ENCODE measurements at regions not wholly inside any gene's neighbourhood (a gene's known extent, or its start where the extent isn't known, plus 50 kb on each side); places are given as distances from the start of the nearest gene placed in this dataset.

- no peak overlapping the region for H3K4me3 ChIP-seq (ENCODE audit: insufficient read depth, low read length, poor library complexity, severe bottlenecking)
- H3K4me2 ChIP-seq (ENCODE audit: low read depth, low read length, poor library complexity, severe bottlenecking), result no peak overlapping the region
Observed at GRCh38 chrX:144327495-144327894, 443.6 kb downstream of the UBE2NL start.

GRCh38 chrX:144333429-144333828 lies 449.6 kb downstream of the UBE2NL start:
- H3K27ac ChIP-seq (ENCODE audit: low read depth, low read length), result no peak overlapping the region
- H2AFZ ChIP-seq (ENCODE audit: low read depth, low read length, severe bottlenecking), result no peak overlapping the region
- no peaks in the 10 kb centered on the region for H3F3A ChIP-seq (ENCODE audit: insufficient read depth)
- no peaks in the 10 kb centered on the region for H3K9me3 ChIP-seq (ENCODE audit: insufficient read depth, low read length)
- no peak overlapping the region for H3K9ac ChIP-seq (ENCODE audit: low read length)
- no peak overlapping the region for H3K4me2 ChIP-seq (ENCODE audit: low read depth, low read length, poor library complexity, severe bottlenecking)
- no peaks in the 10 kb centered on the region for H4K20me1 ChIP-seq (ENCODE audit: low read depth, low read length)
- no peaks in the 10 kb centered on the region for H3K79me2 ChIP-seq (ENCODE audit: insufficient read depth, low read length)
- no peak overlapping the region for H3K4me3 ChIP-seq (ENCODE audit: insufficient read depth, low read length, poor library complexity, severe bottlenecking)
- no peaks in the 10 kb centered on the region for H3K27me3 ChIP-seq (ENCODE audit: low read length)
- no peak for TF ChIP-seq CTCF (IDR thresholded peaks at IDR 0.05; ENCODE audit: insufficient read depth, low read length, poor library complexity, severe bottlenecking)
- TF ChIP-seq EZH2phosphoT487 (conservative IDR thresholded peaks at IDR 0.05; ENCODE audit: low read length), result no peak
- H3K36me3 ChIP-seq (ENCODE audit: low read length), result no peaks in the 10 kb centered on the region
- H3K9me2 ChIP-seq (replicated peaks; ENCODE audit: insufficient read depth, low read length), result no peaks in the 10 kb centered on the region

More at GRCh38 chrX:144327495-144327894, 443.6 kb downstream of the UBE2NL start:
- no peaks in the 10 kb centered on the region for H4K20me1 ChIP-seq (ENCODE audit: low read depth, low read length)
- H3K36me3 ChIP-seq (ENCODE audit: low read length), result no peaks in the 10 kb centered on the region
- H3K27me3 ChIP-seq (ENCODE audit: low read length), result no peaks in the 10 kb centered on the region
- H3K9ac ChIP-seq (ENCODE audit: low read length), result no peak overlapping the region
- no peaks in the 10 kb centered on the region for H3K9me2 ChIP-seq (replicated peaks; ENCODE audit: insufficient read depth, low read length)
- no peak overlapping the region for H3K27ac ChIP-seq (ENCODE audit: low read depth, low read length)
- no peak overlapping the region for H2AFZ ChIP-seq (ENCODE audit: low read depth, low read length, severe bottlenecking)
- no peaks in the 10 kb centered on the region for H3F3A ChIP-seq (ENCODE audit: insufficient read depth)
- H3K79me2 ChIP-seq (ENCODE audit: insufficient read depth, low read length), result no peaks in the 10 kb centered on the region
- no peak for TF ChIP-seq CTCF (IDR thresholded peaks at IDR 0.05; ENCODE audit: insufficient read depth, low read length, poor library complexity, severe bottlenecking)
- TF ChIP-seq EZH2phosphoT487 (conservative IDR thresholded peaks at IDR 0.05; ENCODE audit: low read length), result no peak
- H3K9me3 ChIP-seq (ENCODE audit: insufficient read depth, low read length), result no peaks in the 10 kb centered on the region

GRCh38 chrX:144334577-144334976 lies 450.7 kb downstream of the UBE2NL start:
- H3K4me2 ChIP-seq (ENCODE audit: low read depth, low read length, poor library complexity, severe bottlenecking), result no peak overlapping the region
- no peaks in the 10 kb centered on the region for H3F3A ChIP-seq (ENCODE audit: insufficient read depth)
- no peaks in the 10 kb centered on the region for H3K9me3 ChIP-seq (ENCODE audit: insufficient read depth, low read length)
- no peaks in the 10 kb centered on the region for H3K9me2 ChIP-seq (replicated peaks; ENCODE audit: insufficient read depth, low read length)
- no peak overlapping the region for H2AFZ ChIP-seq (ENCODE audit: low read depth, low read length, severe bottlenecking)
- H3K79me2 ChIP-seq (ENCODE audit: insufficient read depth, low read length), result no peaks in the 10 kb centered on the region
- no peak overlapping the region for H3K4me3 ChIP-seq (ENCODE audit: insufficient read depth, low read length, poor library complexity, severe bottlenecking)
- TF ChIP-seq EZH2phosphoT487 (conservative IDR thresholded peaks at IDR 0.05; ENCODE audit: low read length), result no peak
- no peak for TF ChIP-seq CTCF (IDR thresholded peaks at IDR 0.05; ENCODE audit: insufficient read depth, low read length, poor library complexity, severe bottlenecking)
- no peak overlapping the region for H3K27ac ChIP-seq (ENCODE audit: low read depth, low read length)
- H3K36me3 ChIP-seq (ENCODE audit: low read length), result no peaks in the 10 kb centered on the region
- no peaks in the 10 kb centered on the region for H4K20me1 ChIP-seq (ENCODE audit: low read depth, low read length)
- no peaks in the 10 kb centered on the region for H3K27me3 ChIP-seq (ENCODE audit: low read length)
- H3K9ac ChIP-seq (ENCODE audit: low read length), result no peak overlapping the region

All from SU-DHL-6 (cell line).